Gastroesophageal sphincter (tissue), 4 donors: ENCODE measurements at regions not wholly inside any gene's neighbourhood (a gene's known extent, or its start where the extent isn't known, plus 50 kb on each side); places are given as distances from the start of the nearest gene placed in this dataset.

ENCODE experiments used
- ATAC-seq: fragments of 150-250 bp; one replicate; pipeline ENCODE4 v1.9.1; 2016; ENCODE audit warnings: mild to moderate bottlenecking, moderate library complexity
- H3K27ac ChIP-seq, 4 donors: fragments of 200-600 bp; sonication (generic) in 3 of 4; 1 replicate in 3 of 4; 2 replicates in 1 of 4; pipeline ENCODE4 v1.5.1; 2016 to 2019
- H3K27me3 ChIP-seq: fragments of 200-600 bp; sonication (generic); one replicate; pipeline ENCODE4 v1.5.1; 2019
- H3K36me3 ChIP-seq, 2 donors: fragments of 200-600 bp; sonication (generic); one replicate each; pipeline ENCODE4 v1.5.1; 2019; ENCODE audit warnings: control low read depth in 1 of 2
- H3K4me1 ChIP-seq, 3 donors: fragments of 200-600 bp; sonication (generic); 1 replicate in 2 of 3; 2 replicates in 1 of 3; pipeline ENCODE4 v1.5.1; 2016 to 2019; ENCODE audit warnings: control low read depth in 2 of 3
- H3K4me3 ChIP-seq, 2 donors: fragments of 200-600 bp; sonication (generic); one replicate each; pipeline ENCODE4 v1.5.1; 2019; ENCODE audit warnings: mild to moderate bottlenecking in 1 of 2, moderate library complexity in 1 of 2
- H3K9me3 ChIP-seq, 3 donors: fragments of 200-600 bp; sonication (generic); one replicate each; pipeline ENCODE4 v1.5.1; 2017 to 2019; ENCODE audit warnings: control low read depth in 2 of 3
- CTCF ChIP-seq, 4 experiments: fragments of 200-600 bp in 2 of 4; fragments of 450-650 bp in 2 of 4; sonication (generic) in 1 of 4; IDR thresholded peaks; one replicate each; pipeline ENCODE4 v1.5.1; 2017 to 2019; ENCODE audit warnings: antibody characterized with exemption in 4 of 4, mild to moderate bottlenecking in 2 of 4, moderate library complexity in 2 of 4
- EP300 ChIP-seq: sonication (generic); formaldehyde crosslinking; IDR thresholded peaks from one replicate; pipeline ENCODE4 v1.6.1; 2017; ENCODE audit warnings: antibody characterized with exemption, mild to moderate bottlenecking
- POLR2A ChIP-seq, 2 donors: fragments of 450-650 bp; IDR thresholded peaks; one replicate each; pipeline ENCODE4 v1.6.1; 2017; ENCODE audit warnings: antibody characterized with exemption in 2 of 2, mild to moderate bottlenecking in 2 of 2, moderate library complexity in 1 of 2
- POLR2AphosphoS5 ChIP-seq: sonication (generic); formaldehyde crosslinking; IDR thresholded peaks from one replicate; pipeline ENCODE4 v1.6.1; 2017; ENCODE audit warnings: antibody characterized with exemption
- WGBS, 2 donors: methylation state at CpG; one replicate each; pipeline ENCODE4 v1.1.5; 2018; ENCODE audit warnings: low coverage in 1 of 2; 5-methylcytosine and 5-hydroxymethylcytosine counted together

DNA sequence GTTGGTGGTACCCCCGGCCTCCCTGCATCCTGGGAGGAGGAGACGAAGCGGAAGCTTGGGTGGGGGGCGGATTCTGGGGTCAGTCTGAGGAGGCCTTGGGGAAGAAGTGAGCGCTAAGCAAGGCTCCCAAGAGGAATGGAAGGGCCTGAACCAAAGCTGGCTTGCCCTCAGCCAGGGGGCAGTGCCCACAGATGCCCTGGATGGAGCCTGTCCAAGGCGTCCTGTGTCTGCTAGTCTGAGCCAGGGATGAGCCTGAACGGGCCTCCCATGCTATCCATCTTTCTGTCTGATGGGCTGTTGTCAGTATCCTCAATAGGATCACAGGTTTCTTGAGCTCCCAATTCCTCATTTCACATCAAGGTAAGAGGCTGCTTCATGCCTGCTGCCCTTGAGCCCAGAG lies 122.3 kb upstream of the LHX1 start:
- WGBS, 2 donors, result no CpG with 5 or more reads among the region's 7 CpGs
- H3K27me3 ChIP-seq, result peaks cover 100% of the 10 kb centered on the region
- ATAC-seq, result no peak
- no peak overlapping the region for H3K27ac ChIP-seq
- H3K36me3 ChIP-seq, result no peaks in the 10 kb centered on the region
- H3K4me1 ChIP-seq, result no peaks in the 10 kb centered on the region
- H3K9me3 ChIP-seq, result no peaks in the 10 kb centered on the region
- TF ChIP-seq POLR2AphosphoS5 (no peak), EP300 (no peak), POLR2A (IDR thresholded peaks at IDR 0.05) (no peak), CTCF (IDR thresholded peaks at IDR 0.05) (no peak)
- no peak overlapping the region for H3K4me3 ChIP-seq

GRCh38 chr17:36816214-36816906 lies 120.9 kb upstream of the LHX1 start:
- TF ChIP-seq EP300 (no peak), CTCF (IDR thresholded peaks at IDR 0.05) (no peak), POLR2AphosphoS5 (no peak), POLR2A (IDR thresholded peaks at IDR 0.05) (no peak)
- 0 to 39% methylated on average over 1 to 3 of the region's 17 CpGs for WGBS, 2 donors
- Histone ChIP-seq H3K27me3 (peaks cover 100% of the 10 kb centered on the region), H3K4me1 (no peaks in the 10 kb centered on the region), H3K9me3 (no peaks in the 10 kb centered on the region), H3K4me3 (no peak overlapping the region), H3K36me3 (no peaks in the 10 kb centered on the region), H3K27ac (no peak overlapping the region)
- no peak for ATAC-seq

- Histone ChIP-seq H3K27ac (no peak overlapping the region), H3K36me3 (no peaks in the 10 kb centered on the region), H3K27me3 (peaks cover 100% of the 10 kb centered on the region), H3K9me3 (no peaks in the 10 kb centered on the region), H3K4me1 (no peaks in the 10 kb centered on the region), H3K4me3 (no peak overlapping the region)
- TF ChIP-seq CTCF (IDR thresholded peaks at IDR 0.05), result no peak
- no peak for TF ChIP-seq POLR2A (IDR thresholded peaks at IDR 0.05)
- TF ChIP-seq EP300, result no peak
- no peak for TF ChIP-seq POLR2AphosphoS5
- WGBS, 2 donors, result 83% methylated on average over 14 of the region's 15 CpGs; no CpG with 5 or more reads in 1 of the 2 donors
- ATAC-seq, result no peak
These were observed 120.4 kb upstream of the LHX1 start for GRCh38 chr17:36816907-36817288.

DNA sequence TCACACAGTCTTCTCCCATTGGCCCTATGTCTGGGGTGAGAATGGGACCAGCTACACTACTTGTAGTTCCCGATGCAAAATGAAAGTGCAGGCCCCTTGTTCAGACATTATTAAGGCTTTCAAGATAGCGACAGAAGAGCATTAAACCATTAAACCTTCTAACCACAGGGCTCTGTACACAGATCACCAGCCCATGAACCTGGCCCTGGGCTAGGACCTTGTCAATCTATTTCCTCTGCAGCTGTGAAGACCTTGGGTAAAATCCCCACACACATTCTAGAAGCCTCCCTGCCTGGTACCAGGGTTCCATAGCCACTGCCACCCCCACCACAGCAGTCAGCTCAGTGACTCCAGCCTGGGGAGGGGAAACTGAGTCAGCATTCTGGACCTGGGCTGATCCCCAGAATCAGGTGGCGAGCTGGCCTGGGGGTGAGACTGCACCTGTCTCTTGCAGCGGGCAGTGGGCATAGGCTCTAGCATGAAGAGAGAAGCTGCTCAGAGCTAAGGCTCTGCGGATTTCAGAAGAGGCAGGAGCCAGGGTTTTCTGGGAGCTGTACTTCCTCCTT lies 119.7 kb upstream of the LHX1 start:
- WGBS, 2 donors, result 77 to 82% methylated on average over 2 to 4 of the region's 5 CpGs
- ATAC-seq, result no peak
- H3K9me3 ChIP-seq, result no peaks in the 10 kb centered on the region
- H3K4me3 ChIP-seq, result no peak overlapping the region
- no peaks in the 10 kb centered on the region for H3K4me1 ChIP-seq
- TF ChIP-seq POLR2A (IDR thresholded peaks at IDR 0.05), result no peak
- TF ChIP-seq POLR2AphosphoS5, result no peak
- no peak for TF ChIP-seq EP300
- no peak for TF ChIP-seq CTCF (IDR thresholded peaks at IDR 0.05)
- peaks cover 99% of the 10 kb centered on the region for H3K27me3 ChIP-seq
- H3K27ac ChIP-seq, result no peak overlapping the region
- no peaks in the 10 kb centered on the region for H3K36me3 ChIP-seq
